ENCODE measurements at regions not wholly inside any gene's neighbourhood (a gene's known extent, or its start where the extent isn't known, plus 50 kb on each side); places are given as distances from the start of the nearest gene placed in this dataset.
"Not testable (repeated sequence)": the region's sequence is repeated elsewhere in the genome, so short reads cannot be mapped to it uniquely, and the experiment has no call there.

- DNase-seq (ENCODE audit: low spot score) = no peak
- Mint-ChIP-seq H3K4me3 (ENCODE audit: unreplicated experiment) (no peak overlapping the region), H3K36me3 (ENCODE audit: low read depth, unreplicated experiment) (peaks cover 20% of the 10 kb centered on the region), H3K27ac (ENCODE audit: unreplicated experiment) (no peak overlapping the region), H3K9me3 (ENCODE audit: unreplicated experiment) (peaks cover 33% of the 10 kb centered on the region), H3K4me1 (ENCODE audit: unreplicated experiment) (no peaks in the 10 kb centered on the region), H3K27me3 (ENCODE audit: unreplicated experiment) (no peaks in the 10 kb centered on the region)
- no peak for TF ChIP-seq CTCF (IDR thresholded peaks at IDR 0.05; ENCODE audit: unreplicated experiment)
Measured at GRCh38 chr12:131321988-131322387, 368.3 kb downstream of the ADGRD1 start.

GRCh38 chr12:131322460-131322859 is 368.8 kb downstream of the ADGRD1 start:
- H3K4me1 Mint-ChIP-seq (ENCODE audit: unreplicated experiment); H3K4me3 Mint-ChIP-seq (ENCODE audit: unreplicated experiment); DNase-seq (ENCODE audit: low spot score); H3K27me3 Mint-ChIP-seq (ENCODE audit: unreplicated experiment); H3K27ac Mint-ChIP-seq (ENCODE audit: unreplicated experiment): not testable (repeated sequence)
- Mint-ChIP-seq H3K9me3 (ENCODE audit: unreplicated experiment) (peaks cover 36% of the 10 kb centered on the region), H3K36me3 (ENCODE audit: low read depth, unreplicated experiment) (peaks cover 23% of the 10 kb centered on the region)

DNA sequence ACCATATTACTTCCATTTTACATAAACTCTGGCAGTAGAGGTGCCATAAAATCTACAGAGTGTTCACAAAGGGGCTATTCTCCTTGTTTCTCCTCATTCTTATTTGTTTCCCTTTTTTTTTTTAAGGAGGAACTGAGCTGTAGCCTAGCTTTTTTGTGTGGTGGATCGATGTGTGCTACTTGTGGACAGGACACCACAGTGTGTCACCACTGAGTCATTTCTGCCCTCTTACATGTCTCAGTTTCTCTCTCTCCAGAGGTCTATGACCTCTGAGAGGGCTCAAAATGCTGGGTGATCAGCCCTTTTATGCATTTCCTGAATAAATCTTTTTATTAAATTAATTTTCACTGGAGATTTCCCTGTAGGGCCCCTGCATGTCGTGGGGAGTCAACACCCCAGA is 370.2 kb downstream of the ADGRD1 start:
- Mint-ChIP-seq H3K4me3 (ENCODE audit: unreplicated experiment) (no peak overlapping the region), H3K4me1 (ENCODE audit: unreplicated experiment) (no peaks in the 10 kb centered on the region), H3K9me3 (ENCODE audit: unreplicated experiment) (peaks cover 25% of the 10 kb centered on the region), H3K36me3 (ENCODE audit: low read depth, unreplicated experiment) (peaks cover 18% of the 10 kb centered on the region), H3K27ac (ENCODE audit: unreplicated experiment) (no peak overlapping the region), H3K27me3 (ENCODE audit: unreplicated experiment) (peaks cover 2% of the 10 kb centered on the region)
- no peak for TF ChIP-seq CTCF (IDR thresholded peaks at IDR 0.05; ENCODE audit: unreplicated experiment)
- DNase-seq (ENCODE audit: low spot score) = no peak

DNA sequence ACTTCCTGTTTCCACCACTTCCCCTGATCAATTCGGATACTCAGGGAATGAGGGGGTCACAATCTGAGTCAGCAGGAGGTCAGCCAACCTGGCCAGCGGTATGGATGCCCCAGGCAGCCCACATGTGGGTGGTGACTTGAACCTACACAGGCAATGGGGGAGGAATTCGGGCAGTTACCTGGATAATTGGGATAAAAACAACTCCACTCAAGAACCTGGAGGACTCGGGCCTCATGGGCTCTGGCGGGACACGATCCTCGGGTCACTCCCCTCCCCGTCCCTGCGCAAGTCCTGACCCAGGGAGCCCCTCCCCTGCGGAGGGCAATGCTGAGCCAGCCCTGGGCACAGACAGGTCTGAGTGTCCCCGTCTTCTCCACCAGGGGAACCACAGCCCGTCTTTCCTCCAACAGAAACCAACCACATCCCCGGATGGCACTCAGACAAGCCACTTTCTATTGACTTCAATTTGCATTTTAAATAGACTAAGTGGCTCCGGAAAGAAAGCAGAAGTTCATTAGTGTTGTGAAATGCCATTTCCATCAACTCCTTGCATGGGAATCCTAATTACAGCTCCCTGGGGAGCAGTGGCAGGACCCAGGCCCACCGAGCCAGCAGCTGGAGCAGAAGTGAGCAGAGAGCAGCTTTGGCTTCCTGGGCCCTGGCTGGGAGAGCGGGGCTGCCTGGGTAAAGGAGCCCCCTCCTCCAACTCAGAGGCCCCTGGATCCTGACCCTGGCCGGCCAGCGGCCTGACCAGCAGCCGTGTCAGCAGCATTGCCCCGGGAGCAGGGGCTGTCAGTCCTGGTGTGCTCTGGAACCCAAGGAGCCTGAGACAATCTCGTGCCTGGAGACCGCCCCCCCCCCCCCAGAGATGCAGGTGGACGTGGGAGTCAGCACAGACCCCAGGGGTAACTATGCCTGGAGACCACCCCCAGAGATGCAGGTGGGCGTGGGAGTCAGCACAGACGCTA is 374.1 kb downstream of the ADGRD1 start:
- peaks cover 22% of the 10 kb centered on the region for H3K36me3 Mint-ChIP-seq (ENCODE audit: low read depth, unreplicated experiment)
- H3K4me1 Mint-ChIP-seq (ENCODE audit: unreplicated experiment) = no peaks in the 10 kb centered on the region
- H3K4me3 Mint-ChIP-seq (ENCODE audit: unreplicated experiment) = no peak overlapping the region
- no peak overlapping the region for H3K27ac Mint-ChIP-seq (ENCODE audit: unreplicated experiment)
- no peak for DNase-seq (ENCODE audit: low spot score)
- peaks cover 7% of the 10 kb centered on the region for H3K27me3 Mint-ChIP-seq (ENCODE audit: unreplicated experiment)
- H3K9me3 Mint-ChIP-seq (ENCODE audit: unreplicated experiment) = peaks cover 20% of the 10 kb centered on the region
- no peak for TF ChIP-seq CTCF (IDR thresholded peaks at IDR 0.05; ENCODE audit: unreplicated experiment)

- H3K27ac Mint-ChIP-seq (ENCODE audit: unreplicated experiment); H3K4me1 Mint-ChIP-seq (ENCODE audit: unreplicated experiment); DNase-seq (ENCODE audit: low spot score); H3K4me3 Mint-ChIP-seq (ENCODE audit: unreplicated experiment); H3K27me3 Mint-ChIP-seq (ENCODE audit: unreplicated experiment): not testable (repeated sequence)
- Mint-ChIP-seq H3K9me3 (ENCODE audit: unreplicated experiment) (peaks cover 20% of the 10 kb centered on the region), H3K36me3 (ENCODE audit: low read depth, unreplicated experiment) (peaks cover 22% of the 10 kb centered on the region)
Measured at GRCh38 chr12:131328861-131329845, 375.4 kb downstream of the ADGRD1 start.
